ENCODE measurements at regions not wholly inside any gene's neighbourhood (a gene's known extent, or its start where the extent isn't known, plus 50 kb on each side); places are given as distances from the start of the nearest gene placed in this dataset.

DNA sequence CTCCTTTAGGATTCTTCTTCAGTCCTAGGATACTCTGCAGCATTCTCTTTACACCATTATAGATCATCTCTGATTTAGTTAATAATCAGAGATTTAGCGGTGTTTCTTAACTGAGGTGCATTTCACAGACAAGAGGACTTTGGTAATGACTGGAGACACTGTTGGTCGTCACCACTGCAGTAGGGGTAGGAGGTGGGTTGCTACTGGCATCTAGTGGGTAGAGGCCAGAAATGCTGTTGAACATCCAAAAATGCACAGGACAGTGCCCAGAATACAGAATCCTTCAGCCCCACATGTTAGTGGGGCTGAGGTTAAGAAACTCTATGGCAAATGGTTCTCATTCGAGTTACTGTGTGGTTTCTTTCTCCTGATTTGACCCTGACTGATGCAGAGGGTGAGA, 80.4 kb upstream of the LMCD1 start:
- no peaks in the 10 kb centered on the region for H3K9me3 ChIP-seq (ENCODE audit: low read depth)
- no peaks in the 10 kb centered on the region for H3K79me2 ChIP-seq
- H3K27ac ChIP-seq = no peak overlapping the region
- 76% methylated on average over 3 of the region's 3 CpGs for WGBS (ENCODE audit: low lambda C conversion rate, missing lambda C conversion rate)
- no peaks in the 10 kb centered on the region for H3K4me1 ChIP-seq (ENCODE audit: insufficient read depth)
- no peak overlapping the region for H3K4me3 ChIP-seq
- H2AFZ ChIP-seq = no peak overlapping the region
- no peak for TF ChIP-seq EZH2phosphoT487 (IDR thresholded peaks at IDR 0.05; ENCODE audit: low read depth, severe bottlenecking, unreplicated experiment)
- TF ChIP-seq, protein P1, sequence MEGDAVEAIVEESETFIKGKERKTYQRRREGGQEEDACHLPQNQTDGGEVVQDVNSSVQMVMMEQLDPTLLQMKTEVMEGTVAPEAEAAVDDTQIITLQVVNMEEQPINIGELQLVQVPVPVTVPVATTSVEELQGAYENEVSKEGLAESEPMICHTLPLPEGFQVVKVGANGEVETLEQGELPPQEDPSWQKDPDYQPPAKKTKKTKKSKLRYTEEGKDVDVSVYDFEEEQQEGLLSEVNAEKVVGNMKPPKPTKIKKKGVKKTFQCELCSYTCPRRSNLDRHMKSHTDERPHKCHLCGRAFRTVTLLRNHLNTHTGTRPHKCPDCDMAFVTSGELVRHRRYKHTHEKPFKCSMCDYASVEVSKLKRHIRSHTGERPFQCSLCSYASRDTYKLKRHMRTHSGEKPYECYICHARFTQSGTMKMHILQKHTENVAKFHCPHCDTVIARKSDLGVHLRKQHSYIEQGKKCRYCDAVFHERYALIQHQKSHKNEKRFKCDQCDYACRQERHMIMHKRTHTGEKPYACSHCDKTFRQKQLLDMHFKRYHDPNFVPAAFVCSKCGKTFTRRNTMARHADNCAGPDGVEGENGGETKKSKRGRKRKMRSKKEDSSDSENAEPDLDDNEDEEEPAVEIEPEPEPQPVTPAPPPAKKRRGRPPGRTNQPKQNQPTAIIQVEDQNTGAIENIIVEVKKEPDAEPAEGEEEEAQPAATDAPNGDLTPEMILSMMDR (IDR thresholded peaks at IDR 0.05; ENCODE audit: poor library complexity) = no peak
- no peak for TF ChIP-seq EZH2 (IDR thresholded peaks at IDR 0.05; ENCODE audit: borderline replicate concordance)
- no peaks in the 10 kb centered on the region for H3K9me2 ChIP-seq (replicated peaks; ENCODE audit: insufficient read depth)
- DNase-seq (ENCODE audit: low spot score) = no peak
- H4K20me1 ChIP-seq (ENCODE audit: insufficient read depth, poor library complexity, severe bottlenecking) = no peaks in the 10 kb centered on the region
- no peaks in the 10 kb centered on the region for H3K27me3 ChIP-seq
- no peak overlapping the region for H3K4me2 ChIP-seq
- no peaks in the 10 kb centered on the region for H3K36me3 ChIP-seq (replicated peaks; ENCODE audit: insufficient read depth, low read depth)

DNA sequence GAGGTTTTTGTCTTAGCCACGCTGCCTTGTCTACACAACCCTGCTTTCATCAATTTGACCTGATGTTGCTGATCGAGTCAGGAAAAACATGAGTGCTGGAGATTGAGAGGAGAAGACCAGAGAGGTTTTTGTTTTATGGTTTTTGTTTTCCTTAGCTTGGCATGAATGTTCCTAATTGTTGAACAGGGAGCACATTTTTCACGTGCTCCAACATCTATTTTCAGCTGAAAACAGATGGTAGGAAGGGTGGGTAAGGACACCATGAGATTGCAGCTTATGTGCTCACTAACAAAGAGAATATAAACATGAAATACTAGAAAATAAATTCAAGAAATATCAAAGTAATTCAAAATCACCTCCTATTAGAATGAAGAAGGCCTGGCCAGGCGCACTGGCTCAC, 79.9 kb upstream of the LMCD1 start:
- WGBS (ENCODE audit: low lambda C conversion rate, missing lambda C conversion rate) = 89% methylated on average over 4 of the region's 4 CpGs
- DNase-seq (ENCODE audit: low spot score) = no peak
- H3K4me3 ChIP-seq = no peak overlapping the region
- no peak overlapping the region for H3K4me2 ChIP-seq
- no peaks in the 10 kb centered on the region for H4K20me1 ChIP-seq (ENCODE audit: insufficient read depth, poor library complexity, severe bottlenecking)
- no peaks in the 10 kb centered on the region for H3K9me2 ChIP-seq (replicated peaks; ENCODE audit: insufficient read depth)
- no peak overlapping the region for H3K27ac ChIP-seq
- H3K9me3 ChIP-seq (ENCODE audit: low read depth) = no peaks in the 10 kb centered on the region
- no peaks in the 10 kb centered on the region for H3K4me1 ChIP-seq (ENCODE audit: insufficient read depth)
- no peak for TF ChIP-seq EZH2phosphoT487 (IDR thresholded peaks at IDR 0.05; ENCODE audit: low read depth, severe bottlenecking, unreplicated experiment)
- TF ChIP-seq, protein P1 (IDR thresholded peaks at IDR 0.05; ENCODE audit: poor library complexity) = no peak
- no peaks in the 10 kb centered on the region for H3K27me3 ChIP-seq
- H3K36me3 ChIP-seq (replicated peaks; ENCODE audit: insufficient read depth, low read depth) = no peaks in the 10 kb centered on the region
- H2AFZ ChIP-seq = no peak overlapping the region
- no peaks in the 10 kb centered on the region for H3K79me2 ChIP-seq

DNA sequence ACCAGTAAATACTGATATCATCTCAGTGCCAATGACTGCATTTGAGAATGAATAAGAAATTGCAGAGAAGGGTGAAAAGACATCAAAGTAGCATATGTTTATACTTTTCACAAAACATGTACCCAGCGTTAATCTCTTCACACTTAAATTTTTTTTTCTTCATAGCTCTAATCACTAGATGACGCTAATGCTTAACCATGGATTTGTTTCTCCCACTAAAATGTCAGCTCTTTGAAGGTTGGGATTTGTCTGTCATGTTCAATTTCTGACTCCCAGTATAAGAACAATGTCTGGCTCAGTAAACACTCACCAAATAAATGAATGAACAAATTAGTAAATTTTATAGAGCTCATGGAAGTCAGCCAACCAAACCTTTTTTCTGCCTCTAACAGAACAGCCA, 78.3 kb upstream of the LMCD1 start:
- Histone ChIP-seq H3K9me2 (replicated peaks; ENCODE audit: insufficient read depth) (no peaks in the 10 kb centered on the region), H3K27me3 (no peaks in the 10 kb centered on the region), H3K9me3 (ENCODE audit: low read depth) (no peaks in the 10 kb centered on the region), H3K4me3 (no peak overlapping the region), H2AFZ (no peak overlapping the region), H3K79me2 (no peaks in the 10 kb centered on the region), H4K20me1 (ENCODE audit: insufficient read depth, poor library complexity, severe bottlenecking) (no peaks in the 10 kb centered on the region), H3K4me1 (ENCODE audit: insufficient read depth) (no peaks in the 10 kb centered on the region), H3K27ac (no peak overlapping the region), H3K4me2 (no peak overlapping the region), H3K36me3 (replicated peaks; ENCODE audit: insufficient read depth, low read depth) (no peaks in the 10 kb centered on the region)
- 62% methylated on average over 2 of the region's 2 CpGs for WGBS (ENCODE audit: low lambda C conversion rate, missing lambda C conversion rate)
- no peak for TF ChIP-seq EZH2phosphoT487 (IDR thresholded peaks at IDR 0.05; ENCODE audit: low read depth, severe bottlenecking, unreplicated experiment)
- DNase-seq (ENCODE audit: low spot score) = no peak

DNA sequence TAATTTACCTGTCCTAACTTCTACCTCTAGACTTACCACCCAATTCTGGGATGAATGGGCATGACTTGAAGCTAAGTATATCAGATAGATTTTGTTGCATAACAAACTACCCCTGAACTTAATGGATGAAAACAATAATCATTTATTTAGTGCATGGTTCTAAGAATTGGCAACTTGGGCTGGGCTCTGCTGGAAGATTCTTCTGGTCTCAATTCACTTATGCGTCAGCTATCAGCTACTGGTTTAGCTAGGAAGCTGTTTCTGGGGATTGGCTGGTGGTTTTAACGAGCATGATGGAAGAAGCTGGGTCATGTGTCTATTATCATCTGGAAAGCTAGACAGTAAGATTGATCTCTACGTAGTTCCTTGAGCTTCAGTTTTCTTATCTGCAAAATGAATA, 77.3 kb upstream of the LMCD1 start:
- no peak for DNase-seq (ENCODE audit: low spot score)
- TF ChIP-seq EZH2phosphoT487 (IDR thresholded peaks at IDR 0.05; ENCODE audit: low read depth, severe bottlenecking, unreplicated experiment) = no peak
- TF ChIP-seq, protein P1 (IDR thresholded peaks at IDR 0.05; ENCODE audit: poor library complexity) = no peak
- no peak for TF ChIP-seq EZH2 (IDR thresholded peaks at IDR 0.05; ENCODE audit: borderline replicate concordance)
- no peaks in the 10 kb centered on the region for H3K27me3 ChIP-seq
- no peaks in the 10 kb centered on the region for H3K79me2 ChIP-seq
- H3K27ac ChIP-seq = no peak overlapping the region
- no peak overlapping the region for H3K4me3 ChIP-seq
- H2AFZ ChIP-seq = no peak overlapping the region
- 94% methylated on average over 3 of the region's 3 CpGs for WGBS (ENCODE audit: low lambda C conversion rate, missing lambda C conversion rate)
- no peaks in the 10 kb centered on the region for H3K4me1 ChIP-seq (ENCODE audit: insufficient read depth)
- no peaks in the 10 kb centered on the region for H3K36me3 ChIP-seq (replicated peaks; ENCODE audit: insufficient read depth, low read depth)
- H3K9me2 ChIP-seq (replicated peaks; ENCODE audit: insufficient read depth) = no peaks in the 10 kb centered on the region
- no peaks in the 10 kb centered on the region for H4K20me1 ChIP-seq (ENCODE audit: insufficient read depth, poor library complexity, severe bottlenecking)
- no peaks in the 10 kb centered on the region for H3K9me3 ChIP-seq (ENCODE audit: low read depth)
- H3K4me2 ChIP-seq = no peak overlapping the region
